Parathyroid adenoma (tissue), 2 donors: ENCODE measurements at regions not wholly inside any gene's neighbourhood (a gene's known extent, or its start where the extent isn't known, plus 50 kb on each side); places are given as distances from the start of the nearest gene placed in this dataset.

Experiments used
- H2AFZ ChIP-seq: fragments of 300-600 bp; sonication (generic); one replicate; pipeline ENCODE4 v1.7.0; 2017; ENCODE audit warnings: antibody characterized with exemption, mild to moderate bottlenecking
- H3K27ac ChIP-seq: fragments of 300-600 bp; sonication (generic); one replicate; pipeline ENCODE4 v1.7.0; 2017
- H3K27me3 ChIP-seq: fragments of 300-600 bp; sonication (generic); one replicate; pipeline ENCODE4 v1.7.0; 2017; ENCODE audit warnings: low read length; ENCODE audit not compliant: control insufficient read depth, insufficient read depth
- H3K36me3 ChIP-seq: fragments of 300-600 bp; sonication (generic); one replicate; pipeline ENCODE4 v1.7.0; 2017; ENCODE audit warnings: low read length; ENCODE audit not compliant: control insufficient read depth, insufficient read depth
- H3K4me1 ChIP-seq: fragments of 300-600 bp; sonication (generic); one replicate; pipeline ENCODE4 v1.7.0; 2017; ENCODE audit warnings: control low read depth
- H3K4me2 ChIP-seq: fragments of 300-600 bp; sonication (generic); one replicate; pipeline ENCODE4 v1.7.0; 2017; ENCODE audit warnings: low read length
- H3K4me3 ChIP-seq: fragments of 300-600 bp; sonication (generic); one replicate; pipeline ENCODE4 v1.7.0; 2017; ENCODE audit warnings: low read depth, low read length
- H3K79me2 ChIP-seq: fragments of 300-600 bp; sonication (generic); one replicate; pipeline ENCODE4 v1.7.0; 2017; ENCODE audit warnings: control low read depth
- H3K9ac ChIP-seq: fragments of 300-600 bp; sonication (generic); one replicate; pipeline ENCODE4 v1.7.0; 2017; ENCODE audit warnings: mild to moderate bottlenecking
- H3K9me3 ChIP-seq: fragments of 300-600 bp; sonication (generic); one replicate; pipeline ENCODE4 v1.7.0; 2017; ENCODE audit warnings: low read length; ENCODE audit not compliant: control insufficient read depth
- CTCF ChIP-seq: fragments of 300-600 bp; sonication (generic); IDR thresholded peaks from one replicate; pipeline ENCODE4 v1.7.0; 2017; ENCODE audit warnings: antibody characterized with exemption, mild to moderate bottlenecking
- donor health status: primary hyperparathyroidism.

- Histone ChIP-seq H3K27me3 (no peaks in the 10 kb centered on the region), H3K79me2 (no peaks in the 10 kb centered on the region), H3K9me3 (no peaks in the 10 kb centered on the region), H3K4me3 (no peak overlapping the region), H3K27ac (no peak overlapping the region), H3K4me1 (no peaks in the 10 kb centered on the region), H3K4me2 (no peak overlapping the region), H3K36me3 (no peaks in the 10 kb centered on the region), H3K9ac (no peak overlapping the region), H2AFZ (no peak overlapping the region)
- no peak for TF ChIP-seq CTCF
Measured at GRCh38 chr6:4388675-4389074, 253.3 kb upstream of the ECI2 start.

GRCh38 chr6:4384656-4385055, 249.3 kb upstream of the ECI2 start:
- H3K27me3 ChIP-seq: no peaks in the 10 kb centered on the region
- H3K27ac ChIP-seq: no peak overlapping the region
- TF ChIP-seq CTCF: no peak
- H3K4me2 ChIP-seq: no peak overlapping the region
- H3K9ac ChIP-seq: no peak overlapping the region
- no peak overlapping the region for H3K4me3 ChIP-seq
- H3K79me2 ChIP-seq: no peaks in the 10 kb centered on the region
- H3K9me3 ChIP-seq: no peaks in the 10 kb centered on the region
- H3K36me3 ChIP-seq: no peaks in the 10 kb centered on the region
- H2AFZ ChIP-seq: no peak overlapping the region
- H3K4me1 ChIP-seq: no peaks in the 10 kb centered on the region

GRCh38 chr6:4383910-4384638, 248.7 kb upstream of the ECI2 start:
- no peak overlapping the region for H2AFZ ChIP-seq
- no peak overlapping the region for H3K9ac ChIP-seq
- no peaks in the 10 kb centered on the region for H3K27me3 ChIP-seq
- no peaks in the 10 kb centered on the region for H3K4me1 ChIP-seq
- H3K27ac ChIP-seq: no peak overlapping the region
- H3K9me3 ChIP-seq: no peaks in the 10 kb centered on the region
- TF ChIP-seq CTCF: no peak
- H3K36me3 ChIP-seq: no peaks in the 10 kb centered on the region
- no peak overlapping the region for H3K4me3 ChIP-seq
- no peaks in the 10 kb centered on the region for H3K79me2 ChIP-seq
- H3K4me2 ChIP-seq: no peak overlapping the region

- Histone ChIP-seq H3K27ac (no peak overlapping the region), H3K27me3 (no peaks in the 10 kb centered on the region), H3K9ac (no peak overlapping the region)
Measured at GRCh38 chr6:4382362-4382853, 247.0 kb upstream of the ECI2 start.

More at GRCh38 chr6:4382362-4382853, 247.0 kb upstream of the ECI2 start:
- no peak for TF ChIP-seq CTCF
- Histone ChIP-seq H2AFZ (no peak overlapping the region), H3K36me3 (no peaks in the 10 kb centered on the region), H3K9me3 (no peaks in the 10 kb centered on the region), H3K79me2 (no peaks in the 10 kb centered on the region), H3K4me1 (no peaks in the 10 kb centered on the region), H3K4me2 (no peak overlapping the region), H3K4me3 (no peak overlapping the region)
